ENCODE measurements at regions not wholly inside any gene's neighbourhood (a gene's known extent, or its start where the extent isn't known, plus 50 kb on each side); places are given as distances from the start of the nearest gene placed in this dataset.

DNA sequence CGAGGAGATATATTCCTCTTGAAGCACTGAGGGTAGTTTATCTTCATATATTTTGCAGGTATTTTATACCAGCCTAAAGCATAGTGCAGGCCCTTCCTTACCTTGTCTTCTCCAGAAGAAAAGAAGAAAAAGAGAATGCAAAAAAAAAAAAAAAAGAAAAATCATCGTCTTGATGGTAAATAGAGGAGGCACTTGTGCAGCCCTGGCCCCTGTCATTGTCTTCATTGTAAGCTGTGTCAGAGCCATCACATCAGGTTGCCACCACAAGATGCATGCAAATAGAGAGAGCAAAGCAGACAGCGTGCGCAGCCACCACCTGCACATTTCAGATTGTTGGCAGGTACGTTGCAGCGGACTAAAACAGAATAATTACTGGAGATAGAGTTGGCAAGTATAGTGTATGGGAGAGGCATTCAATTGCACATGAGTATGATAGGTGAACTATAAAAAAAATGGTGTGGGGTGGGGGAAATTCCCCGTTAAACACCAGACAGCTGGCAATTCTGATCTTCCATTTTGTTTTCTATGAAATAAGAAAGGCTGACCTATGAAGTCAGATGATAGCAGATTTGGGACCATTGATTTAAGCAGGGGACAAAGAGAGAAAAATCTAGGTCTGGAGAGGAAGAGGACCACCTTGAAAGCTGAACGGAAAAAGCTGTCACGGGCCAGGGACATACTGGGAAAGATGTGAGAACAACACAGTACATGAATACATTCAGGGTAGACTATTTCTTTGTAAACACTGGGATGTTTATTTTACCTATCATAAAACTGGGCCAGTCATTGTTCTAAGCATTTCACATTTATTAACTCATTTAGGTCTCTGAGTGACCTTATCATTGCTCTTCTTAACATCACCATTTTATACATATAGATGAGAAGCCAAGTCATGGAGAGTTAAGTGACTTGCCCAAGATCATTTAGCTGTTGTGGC is 306.3 kb upstream of the SP8 start:
- DNase-seq: no peak

DNA sequence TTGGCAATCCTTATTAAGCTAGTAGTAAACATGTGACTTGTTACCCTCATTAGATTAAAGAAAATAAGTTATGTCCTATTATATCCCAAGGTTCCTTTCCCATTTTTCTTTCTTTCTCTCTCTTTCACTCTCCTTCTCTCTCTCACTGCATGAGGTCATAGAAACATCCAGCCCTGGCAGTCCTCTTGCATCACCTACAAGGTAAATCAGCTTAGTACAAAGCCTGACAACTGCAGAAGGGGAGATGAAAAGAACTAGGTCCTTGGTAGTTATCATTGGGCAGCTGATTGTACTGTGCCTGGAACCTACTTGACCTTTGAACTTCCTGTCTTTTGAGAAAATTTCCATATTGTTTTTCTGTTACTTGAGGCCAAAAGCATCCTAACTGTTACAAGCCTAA is 307.9 kb upstream of the SP8 start:
- no peak for DNase-seq

DNA sequence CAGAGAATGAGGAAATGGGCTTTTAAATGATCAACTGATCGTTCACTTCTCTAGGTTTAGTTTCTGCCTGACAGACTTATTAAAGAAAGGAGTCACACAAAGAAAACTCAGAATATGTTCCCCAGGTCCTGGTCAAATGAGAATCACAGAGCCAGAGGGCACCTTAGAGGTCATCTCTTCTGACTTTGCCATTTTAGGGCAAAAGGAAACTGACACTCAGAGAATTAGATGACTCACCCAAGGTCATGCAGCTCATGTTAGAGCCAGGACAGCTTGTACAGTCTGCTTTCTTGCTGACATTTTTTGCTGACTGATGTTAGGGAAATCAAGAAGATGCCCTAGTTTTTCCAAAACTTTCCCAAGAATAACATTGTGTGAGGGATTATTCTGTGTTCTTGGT is 312.7 kb upstream of the SP8 start:
- DNase-seq: no peak

- DNase-seq: no peak
These were observed 313.3 kb upstream of the SP8 start for GRCh38 chr7:21099955-21100354.

DNA sequence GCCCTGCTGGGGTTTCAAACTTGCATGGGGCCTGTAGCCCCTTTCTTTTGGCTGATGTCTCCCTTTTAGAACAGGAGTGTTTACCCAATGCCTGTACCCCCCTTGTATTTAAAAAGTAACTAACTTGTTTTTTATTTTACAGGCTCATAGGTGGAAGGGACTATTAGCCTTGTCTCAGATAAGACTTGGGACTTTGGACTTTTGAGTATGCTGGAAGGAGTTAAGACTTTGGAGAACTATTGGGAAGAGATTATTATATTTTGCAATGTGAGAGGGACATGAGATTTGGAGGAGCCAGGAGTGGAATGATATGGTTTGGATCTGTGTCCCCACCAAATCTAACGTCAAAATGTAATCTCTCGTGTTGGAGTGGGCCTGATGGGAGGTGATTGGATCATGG is 314.9 kb upstream of the SP8 start:
- no peak for DNase-seq

DNA sequence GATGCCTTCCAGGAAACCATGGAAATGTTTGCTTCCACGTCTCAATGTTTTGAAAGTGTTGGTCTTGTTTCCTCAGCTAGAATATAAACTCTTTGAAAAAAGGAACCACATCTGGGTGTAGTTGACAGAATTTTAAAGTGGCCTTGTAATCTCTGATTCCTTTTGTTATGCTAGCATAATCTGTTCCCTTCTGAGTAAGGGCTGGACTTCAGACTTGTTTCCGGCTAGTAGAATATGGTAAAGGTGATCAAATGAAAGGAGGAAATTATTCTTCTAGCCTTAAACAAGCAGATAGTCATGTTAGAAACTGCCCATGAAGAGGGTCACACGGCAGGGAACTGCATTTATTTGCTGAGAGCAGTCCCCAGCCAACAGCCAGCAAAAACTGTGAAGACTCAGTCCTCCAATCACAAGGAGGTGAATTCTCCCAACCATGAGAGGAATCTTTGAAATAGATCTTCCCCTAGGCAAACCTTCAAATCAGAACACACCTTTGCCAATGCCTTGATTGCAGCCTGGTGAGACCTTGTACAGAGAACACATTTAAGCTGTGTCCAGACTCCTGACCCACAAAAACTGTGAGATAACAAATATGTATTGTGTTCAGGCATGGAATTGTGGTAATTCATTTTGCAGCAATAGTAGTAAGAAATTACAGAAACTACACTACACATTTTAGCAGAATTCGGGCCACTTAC is 316.9 kb upstream of the SP8 start:
- no peak for DNase-seq

GRCh38 chr7:21104124-21104500 is 317.4 kb upstream of the SP8 start:
- DNase-seq: no peak

- no peak for DNase-seq
These were observed 319.6 kb upstream of the SP8 start for GRCh38 chr7:21106296-21106732.

- DNase-seq: no peak
These were observed 320.4 kb upstream of the SP8 start for GRCh38 chr7:21107101-21107500.

DNA sequence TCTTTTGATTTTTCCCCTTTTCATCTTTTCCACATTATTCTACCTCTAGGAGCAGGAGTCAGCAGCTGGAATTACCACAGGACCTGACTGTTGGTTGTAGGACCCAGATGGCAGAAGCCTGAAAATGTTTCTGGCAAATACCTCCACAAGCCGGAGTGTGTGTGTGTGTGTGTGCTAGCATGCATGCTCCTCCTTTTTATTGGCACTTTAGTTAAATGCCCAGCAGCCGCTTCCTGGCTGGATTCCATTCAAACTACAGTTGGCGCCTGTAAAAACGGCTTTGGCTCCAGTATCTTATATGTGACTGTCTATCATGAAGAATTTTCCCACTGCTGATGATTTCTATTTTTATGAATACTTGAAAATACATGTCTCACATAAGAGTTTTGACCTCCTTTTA is 319.7 kb upstream of the SP4 start:
- DNase-seq: no peak

DNA sequence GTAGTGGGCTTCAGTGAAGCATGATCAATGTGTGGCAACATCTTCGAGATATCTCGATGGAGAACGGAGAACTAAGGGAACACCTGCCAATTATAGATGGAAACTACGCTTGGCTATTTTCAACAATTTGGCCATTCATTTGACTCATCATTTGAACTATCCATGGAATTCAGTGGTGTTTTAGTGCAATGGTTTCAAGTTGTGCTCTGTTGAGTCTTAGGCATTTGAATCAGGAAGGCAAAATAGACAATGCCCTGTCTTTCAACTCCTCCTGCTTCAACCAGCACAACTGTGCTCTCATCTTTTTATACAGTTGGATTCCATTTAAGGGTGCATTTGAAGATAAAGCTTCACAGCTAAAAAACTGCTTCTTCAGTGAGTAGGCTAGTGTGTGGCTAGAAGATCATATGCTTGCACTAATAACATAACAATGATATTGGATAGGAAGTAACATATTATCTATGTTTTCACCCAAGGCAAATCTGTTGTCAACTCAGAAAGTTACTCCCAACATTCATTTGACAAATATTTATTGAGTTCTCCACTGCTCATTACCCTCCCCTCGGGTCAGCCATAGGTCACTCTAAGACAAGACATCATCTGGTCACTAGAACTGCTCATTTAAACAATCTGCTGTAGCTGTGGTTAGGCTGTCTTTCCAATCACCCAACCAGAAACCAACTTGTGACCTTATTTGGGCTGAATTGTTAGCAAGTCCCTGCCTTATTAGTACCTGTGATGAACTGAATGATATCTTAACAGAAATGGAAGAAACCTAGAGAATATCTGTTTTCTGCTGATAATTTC is 314.1 kb upstream of the SP4 start:
- no peak for DNase-seq

GRCh38 chr7:21123586-21123985 is 304.3 kb upstream of the SP4 start:
- no peak for DNase-seq

DNA sequence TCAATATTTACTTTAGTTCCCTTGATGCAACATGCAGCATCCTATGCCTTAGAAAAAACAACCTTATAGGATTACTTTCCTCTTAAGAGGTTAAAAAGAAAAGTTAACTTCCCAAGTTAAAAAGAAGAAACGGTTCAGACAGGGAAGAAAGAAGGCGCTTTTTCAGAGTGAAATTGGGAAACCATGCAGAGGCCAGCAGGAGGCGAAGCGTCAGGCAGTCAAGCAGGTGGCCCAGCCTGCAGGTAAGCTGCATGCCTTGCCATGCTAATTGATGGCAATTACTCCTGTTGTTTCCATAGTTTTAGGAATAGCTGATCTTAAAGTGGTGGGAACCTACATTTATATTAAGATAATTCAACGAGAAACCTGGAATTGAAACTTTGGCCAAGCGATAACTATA is 302.6 kb upstream of the SP4 start:
- no peak for DNase-seq

- DNase-seq: no peak
These were observed 299.6 kb upstream of the SP4 start for GRCh38 chr7:21128062-21128817.

DNA sequence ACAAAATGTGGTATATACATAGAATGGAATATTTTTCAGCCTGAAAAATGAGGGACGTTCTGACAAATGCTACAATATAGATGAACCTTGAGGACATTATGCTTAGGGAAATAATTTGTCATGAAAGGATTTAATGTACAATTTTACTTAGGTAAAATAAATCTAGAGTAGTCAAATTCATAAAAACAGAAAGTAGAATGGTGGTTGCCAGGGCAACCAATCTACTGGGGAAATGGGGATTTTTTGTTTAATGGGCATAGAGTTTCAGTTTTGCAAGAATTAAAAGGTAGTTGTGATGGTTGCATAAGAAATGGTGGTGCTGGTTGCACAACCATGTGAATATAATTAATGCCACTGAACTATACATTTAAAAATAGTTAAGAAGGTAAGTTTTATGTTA is 296.0 kb upstream of the SP4 start:
- no peak for DNase-seq

- no peak for DNase-seq
These were observed 293.3 kb upstream of the SP4 start for GRCh38 chr7:21134631-21135030.

GRCh38 chr7:21135437-21135836 is 292.4 kb upstream of the SP4 start:
- DNase-seq: no peak

GRCh38 chr7:21137640-21138039 is 290.2 kb upstream of the SP4 start:
- DNase-seq: no peak

GRCh38 chr7:21140622-21141021 is 287.3 kb upstream of the SP4 start:
- no peak for DNase-seq

- no peak for DNase-seq
These were observed 286.4 kb upstream of the SP4 start for GRCh38 chr7:21141476-21141875.

DNA sequence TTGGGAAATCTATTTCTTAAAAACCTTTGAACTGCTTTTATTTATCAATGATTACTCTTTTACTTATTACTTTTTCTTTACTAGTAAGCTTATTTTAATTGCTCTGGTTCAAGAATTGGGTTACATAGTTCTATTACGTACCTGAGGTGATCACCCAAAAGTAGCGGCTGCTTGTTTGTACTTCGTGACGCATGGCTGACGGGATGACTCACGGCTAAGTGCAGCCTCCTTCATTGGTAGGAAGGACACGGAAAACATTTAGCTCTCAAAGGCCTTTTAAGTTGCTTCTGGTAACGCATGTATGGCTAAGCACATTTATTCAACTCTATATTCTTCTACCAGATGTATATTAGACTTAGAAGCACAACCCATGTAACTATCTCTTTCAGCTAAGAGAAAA is 285.8 kb upstream of the SP4 start:
- DNase-seq: no peak

Measured in skin of body (tissue), 1 donor.